KG1 (cell line): ENCODE measurements at regions not wholly inside any gene's neighbourhood (a gene's known extent, or its start where the extent isn't known, plus 50 kb on each side); places are given as distances from the start of the nearest gene placed in this dataset.

Source experiments
- DNase-seq: peaks from one replicate; lab custom pipeline; 2025; lab: John Stamatoyannopoulos, UW

DNA sequence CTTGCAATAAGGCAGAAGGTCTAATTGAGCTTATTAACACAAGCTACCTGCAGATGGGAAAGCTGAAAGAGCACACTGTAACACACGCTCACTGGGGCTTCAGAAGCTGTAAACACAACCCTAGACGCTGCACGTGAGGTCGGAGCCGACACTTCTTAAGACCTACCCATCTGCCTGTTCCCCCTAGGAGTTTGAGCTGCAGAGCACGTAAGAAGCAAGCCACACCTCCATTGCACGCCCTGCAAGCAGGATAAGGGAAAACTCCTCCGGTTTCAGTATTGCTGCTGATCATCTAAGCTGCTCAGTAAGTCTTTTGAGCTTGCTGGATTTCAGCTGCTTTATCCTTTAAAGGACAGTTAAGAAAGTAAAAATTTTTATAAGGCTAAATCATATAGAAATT is 244.0 kb upstream of the ZWINT start:
- DNase-seq, result no peak

DNA sequence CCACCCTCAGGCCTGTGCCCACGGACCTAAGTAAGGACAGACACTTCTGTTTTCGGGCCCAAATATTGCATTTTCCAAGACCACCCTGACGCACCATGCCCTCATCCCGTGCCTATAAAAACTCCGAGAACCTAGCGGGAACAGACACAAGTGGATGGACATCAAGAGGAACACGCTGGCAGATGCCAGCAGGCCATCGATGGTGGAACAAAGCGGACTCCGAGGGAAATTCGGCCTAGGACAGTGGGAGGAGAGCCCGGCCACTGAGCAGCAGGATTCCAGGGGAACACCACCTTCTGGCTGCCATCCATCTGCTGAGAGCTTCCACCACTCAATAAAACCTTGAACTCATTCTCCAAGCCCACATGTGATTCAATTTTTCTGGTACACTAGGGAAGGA is 243.6 kb upstream of the ZWINT start:
- DNase-seq, result no peak

DNA sequence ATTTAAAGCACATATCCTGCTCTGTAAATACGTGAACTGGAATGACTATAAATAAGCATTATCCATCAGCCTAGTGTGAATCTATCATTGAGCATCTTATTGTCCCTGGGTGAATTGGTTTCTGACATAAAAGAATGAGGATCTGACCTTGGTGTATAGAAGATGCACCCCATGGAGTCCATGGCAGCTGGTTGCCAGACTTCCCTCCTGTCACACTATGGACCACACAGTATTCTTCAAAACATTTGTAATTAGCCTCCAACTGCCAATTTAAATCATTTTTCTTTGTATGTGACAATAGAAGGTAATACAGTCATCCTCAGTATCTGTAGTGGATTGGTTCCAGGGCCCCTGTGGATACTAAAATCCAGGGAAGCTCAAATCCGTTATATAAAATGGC is 238.1 kb upstream of the ZWINT start:
- DNase-seq, result no peak

DNA sequence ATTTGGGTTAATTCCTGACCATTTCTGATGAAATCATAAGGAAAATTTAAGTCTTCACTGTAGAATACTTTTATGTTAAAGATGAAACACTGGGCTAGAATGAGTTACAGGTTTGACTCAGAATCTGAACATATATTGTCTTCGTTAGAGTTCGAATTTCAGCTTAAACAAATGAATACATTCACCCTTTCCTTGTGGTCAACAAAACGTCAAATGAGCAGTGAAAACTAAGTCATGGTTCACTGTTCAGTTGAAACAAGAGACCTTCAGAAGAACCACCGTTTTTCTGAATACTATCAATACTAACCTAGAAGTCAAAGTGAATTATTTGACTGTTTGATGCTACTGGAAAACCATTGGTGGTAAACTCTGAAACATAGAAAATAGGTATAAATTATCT is 235.2 kb upstream of the ZWINT start:
- no peak for DNase-seq

DNA sequence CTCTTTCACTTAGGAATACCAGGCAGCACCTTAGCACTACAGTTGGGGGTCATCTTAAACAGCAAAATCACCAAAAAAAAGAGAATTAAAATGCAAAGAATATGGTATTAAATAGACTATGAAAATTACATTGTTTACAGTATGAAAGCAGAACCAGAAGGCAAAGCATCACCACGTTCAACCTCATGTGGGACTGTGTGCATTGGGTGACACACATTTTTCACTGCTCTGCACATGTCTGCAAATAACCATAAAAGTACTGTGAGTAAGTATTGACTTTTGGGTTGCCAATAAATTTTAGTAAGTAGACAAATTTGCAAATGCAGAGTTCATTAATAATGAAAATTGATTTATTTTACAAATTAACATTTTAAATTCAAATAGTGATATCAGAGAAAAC is 232.1 kb upstream of the ZWINT start:
- DNase-seq, result no peak

DNA sequence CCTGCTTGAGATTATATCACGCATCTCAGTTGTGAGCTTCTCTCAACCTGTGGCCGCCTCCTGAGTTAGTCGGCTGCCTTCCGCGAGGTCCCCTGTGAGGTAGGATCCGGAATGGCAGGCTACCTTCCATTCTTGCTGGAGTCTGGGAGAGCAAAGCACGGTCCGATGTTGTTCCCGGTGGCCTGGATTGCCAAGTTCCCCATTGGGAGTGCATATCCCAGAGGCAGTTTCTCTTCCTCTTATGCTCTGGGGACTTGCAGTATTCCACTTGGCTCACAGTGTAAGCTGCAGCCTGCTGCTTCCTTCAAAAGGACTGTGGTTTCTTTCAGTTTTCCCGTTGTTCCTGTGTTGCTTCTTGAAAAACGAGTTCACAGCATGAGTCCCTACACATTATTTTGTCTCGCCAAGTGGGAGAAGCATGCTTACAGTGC is 225.4 kb upstream of the ZWINT start:
- no peak for DNase-seq

DNA sequence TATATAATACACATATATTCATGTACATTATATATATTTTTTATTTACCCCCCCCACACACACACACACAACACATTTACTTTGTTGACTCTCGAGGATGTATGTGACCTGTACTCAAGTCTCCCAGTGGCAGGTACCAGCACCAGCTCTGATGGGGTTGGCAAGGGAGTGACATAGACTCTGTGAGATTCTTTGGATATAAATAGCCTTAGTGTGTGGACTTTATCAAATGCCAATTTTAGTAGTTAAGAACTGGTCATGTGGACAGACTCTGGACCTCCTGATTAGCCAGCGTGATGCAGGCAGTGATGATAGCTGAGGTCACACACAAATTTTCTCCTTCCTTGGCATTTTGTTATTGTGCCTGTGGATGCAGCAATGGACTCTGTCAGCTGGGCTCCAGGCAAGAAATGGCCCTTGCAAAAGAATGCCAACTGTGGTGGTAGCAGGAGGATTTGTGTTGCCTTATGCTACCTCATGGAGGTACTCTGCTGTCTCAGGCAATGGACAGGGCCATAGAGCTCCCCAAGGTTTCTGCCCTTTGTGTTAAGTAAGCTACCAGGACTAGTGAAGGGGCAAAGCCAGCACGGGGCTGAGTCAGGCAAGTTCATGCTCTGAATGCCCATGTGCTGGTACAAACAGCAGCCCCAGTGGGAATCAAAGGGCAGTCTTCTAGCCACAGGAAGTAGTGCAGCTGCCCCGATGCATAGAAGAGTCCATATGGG is 224.6 kb upstream of the ZWINT start:
- DNase-seq, result no peak

DNA sequence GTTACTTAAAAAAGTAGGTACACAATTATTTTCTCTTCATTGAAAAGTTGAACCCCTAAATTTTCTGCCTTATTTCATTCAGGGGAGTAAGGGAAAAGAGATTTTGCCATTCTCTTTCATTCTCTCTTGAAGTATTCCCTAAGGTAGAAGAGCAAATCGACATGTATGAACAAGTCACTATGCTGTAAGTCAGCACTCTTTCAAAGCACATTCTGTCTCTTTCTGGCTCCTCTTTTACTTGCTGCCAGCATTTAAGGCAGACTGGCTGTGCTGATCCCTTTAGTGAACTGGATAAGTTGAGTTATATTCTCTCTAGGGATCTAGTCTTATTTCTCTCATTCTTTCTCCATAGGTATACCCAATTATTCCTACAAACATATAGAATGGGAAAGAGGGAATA is 222.3 kb upstream of the ZWINT start:
- DNase-seq, result no peak

DNA sequence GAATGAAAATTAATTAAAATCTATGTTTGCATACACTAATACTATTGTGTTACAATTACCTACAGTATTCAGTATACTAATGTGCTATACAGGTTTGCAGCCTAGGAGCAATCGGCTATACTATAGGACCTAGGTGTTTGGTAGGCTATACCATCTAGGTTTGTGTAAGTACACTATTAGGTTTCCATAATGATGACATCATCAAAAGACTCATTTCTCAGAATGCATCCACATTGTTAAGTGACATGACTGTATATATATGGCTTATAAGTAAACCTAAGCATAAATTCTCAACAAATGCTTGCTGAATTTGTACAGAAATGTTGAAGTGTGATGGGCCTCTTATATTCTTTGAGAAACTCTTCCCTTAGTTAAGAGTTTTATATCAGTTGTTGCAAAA is 206.5 kb upstream of the ZWINT start:
- DNase-seq, result no peak

DNA sequence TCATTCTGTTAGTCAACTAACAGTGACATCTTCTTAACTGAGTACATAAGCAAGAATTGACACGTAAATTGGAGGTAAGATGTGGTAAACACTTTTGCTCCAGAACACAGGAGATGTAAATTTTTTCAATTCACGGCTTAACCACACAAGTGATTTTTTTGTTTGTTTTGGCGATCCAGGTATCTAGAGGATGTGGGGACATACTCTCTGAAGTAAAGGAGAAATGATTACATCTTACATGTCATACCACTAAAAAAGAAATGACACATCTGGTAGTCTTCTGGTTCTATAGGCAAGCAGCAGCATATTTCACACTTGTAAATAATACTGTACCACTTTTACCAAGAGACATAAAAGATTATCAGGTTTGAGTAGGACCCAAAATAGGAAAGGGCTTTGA is 200.3 kb upstream of the ZWINT start:
- no peak for DNase-seq

DNA sequence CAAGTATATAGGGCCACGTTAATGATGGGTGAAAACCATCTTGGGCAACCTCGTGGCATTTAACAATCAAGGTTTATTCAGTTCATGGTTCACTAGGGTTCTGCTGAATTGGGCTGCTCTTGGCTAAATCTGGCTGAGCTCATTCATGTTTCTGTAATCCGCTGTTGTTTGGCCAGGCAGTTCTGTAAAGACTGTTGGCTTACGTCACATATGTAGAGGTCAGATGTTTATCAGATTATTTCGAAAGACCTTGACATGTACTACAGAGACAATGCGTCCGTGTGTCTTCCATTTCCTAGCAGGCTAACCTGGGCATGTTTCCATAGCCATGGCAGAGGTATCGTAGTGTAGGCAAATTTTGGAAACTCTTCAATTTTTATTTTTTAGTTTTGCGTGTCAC is 190.0 kb upstream of the ZWINT start:
- DNase-seq, result no peak

DNA sequence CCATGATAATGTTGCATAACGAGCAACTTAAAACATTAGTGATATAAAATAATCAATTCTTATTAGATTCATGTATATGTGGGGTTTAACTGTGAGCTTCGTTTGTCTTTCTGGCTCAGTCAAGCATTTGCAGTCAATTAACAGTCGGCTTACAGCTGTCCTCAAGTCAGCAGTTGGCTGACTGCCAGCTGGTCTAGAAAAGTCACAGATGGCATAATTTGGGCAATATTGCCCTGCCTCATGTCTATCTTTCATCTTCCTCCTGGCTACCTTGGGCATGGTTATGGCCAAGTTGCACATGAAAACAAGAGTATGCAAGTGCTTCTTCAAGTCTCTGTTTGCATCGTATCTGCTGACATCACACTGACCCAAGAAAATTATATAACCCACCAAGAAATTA is 186.1 kb upstream of the ZWINT start:
- DNase-seq, result no peak

DNA sequence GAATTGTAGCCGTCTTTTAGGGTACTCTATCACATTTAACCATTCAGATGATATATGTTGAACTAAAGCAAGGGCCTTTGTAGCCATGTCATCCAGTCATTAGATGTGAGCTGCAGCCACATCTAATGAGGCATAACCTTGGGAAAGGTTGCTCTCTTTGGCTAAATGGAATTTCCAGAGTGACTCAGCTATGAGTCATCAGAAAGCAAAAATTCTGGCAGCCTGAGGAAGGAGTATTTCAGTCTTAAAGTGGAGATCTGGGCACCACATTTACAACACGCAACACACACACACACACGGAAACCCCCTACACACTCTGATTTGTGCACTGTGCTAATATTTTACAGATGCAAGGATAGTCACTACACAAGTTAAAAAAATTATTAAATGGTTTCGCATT is 176.9 kb upstream of the ZWINT start:
- DNase-seq, result no peak

DNA sequence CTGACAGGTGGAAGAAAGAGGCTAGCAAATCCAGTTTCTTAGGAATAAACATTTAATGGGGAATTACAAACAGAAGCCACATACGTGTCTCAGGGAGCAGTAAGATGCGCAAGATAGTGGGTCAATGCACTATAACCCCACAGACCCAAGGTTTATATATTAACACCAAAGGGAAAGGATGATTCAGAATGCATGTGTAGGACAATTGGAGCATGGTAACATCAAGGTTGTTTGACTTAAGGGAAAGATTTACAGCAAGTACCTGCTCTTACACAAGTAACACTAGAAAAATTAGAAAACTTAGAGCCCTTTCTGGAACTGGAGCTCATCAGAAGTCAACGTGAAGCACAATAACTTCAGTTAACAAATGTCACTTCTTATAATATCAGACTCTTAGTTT is 161.1 kb upstream of the ZWINT start:
- DNase-seq, result no peak

DNA sequence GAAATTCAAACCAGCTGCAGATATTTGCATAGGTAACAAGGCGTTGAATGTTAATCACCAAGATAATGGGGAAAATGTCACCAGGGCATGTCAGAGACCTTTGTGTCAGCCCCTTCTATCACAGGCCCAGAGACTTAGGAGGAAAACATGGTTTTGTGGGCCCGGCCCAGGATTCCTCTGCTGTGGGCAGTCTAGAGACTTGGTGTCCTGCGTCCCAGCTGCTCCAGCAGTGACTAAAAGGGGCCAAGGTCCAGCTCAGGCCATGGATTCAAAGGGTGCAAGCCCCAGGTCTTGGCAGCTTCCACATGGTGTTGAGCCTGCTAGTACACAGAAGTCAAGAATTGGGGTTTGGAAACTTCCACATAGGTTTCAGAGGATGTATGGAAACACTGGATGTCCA is 147.5 kb upstream of the ZWINT start:
- DNase-seq, result no peak

DNA sequence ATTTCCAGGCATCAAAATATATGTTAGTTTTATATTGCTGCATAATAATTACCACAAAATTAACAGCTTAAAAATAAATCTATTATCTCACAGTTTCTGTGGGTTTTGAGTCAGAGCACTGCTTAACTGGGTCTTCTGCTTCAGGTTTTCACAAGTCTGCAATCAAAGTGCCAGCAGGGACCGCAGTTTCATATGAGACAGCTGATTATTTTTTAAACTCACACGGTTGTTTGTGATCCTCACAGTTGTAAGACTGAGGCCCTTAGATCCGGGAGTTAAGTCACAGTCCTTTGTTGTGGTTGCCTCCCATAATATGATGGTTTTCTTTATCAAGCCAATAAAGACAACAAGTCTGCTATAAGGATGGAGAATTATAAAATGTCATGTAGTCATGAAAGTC is 146.0 kb upstream of the ZWINT start:
- DNase-seq, result no peak

DNA sequence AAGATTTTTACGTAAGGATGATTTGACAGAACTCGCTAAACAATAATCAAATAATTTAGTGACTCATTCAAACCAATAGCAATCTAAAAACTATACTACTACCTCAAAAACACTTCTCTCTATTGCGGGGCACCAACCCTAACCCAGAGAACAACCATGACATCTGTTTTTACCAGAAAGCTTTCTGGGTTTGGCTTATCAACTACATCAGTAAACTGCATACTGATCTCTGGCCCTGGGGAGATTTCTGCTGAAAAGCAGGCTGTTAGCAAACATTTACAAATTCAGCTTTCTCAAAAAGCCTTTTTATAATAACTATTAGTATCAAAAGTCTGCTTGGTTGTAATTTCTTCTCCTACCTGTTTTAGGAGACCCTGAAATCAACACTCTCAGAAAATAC is 144.5 kb upstream of the ZWINT start:
- DNase-seq, result no peak

DNA sequence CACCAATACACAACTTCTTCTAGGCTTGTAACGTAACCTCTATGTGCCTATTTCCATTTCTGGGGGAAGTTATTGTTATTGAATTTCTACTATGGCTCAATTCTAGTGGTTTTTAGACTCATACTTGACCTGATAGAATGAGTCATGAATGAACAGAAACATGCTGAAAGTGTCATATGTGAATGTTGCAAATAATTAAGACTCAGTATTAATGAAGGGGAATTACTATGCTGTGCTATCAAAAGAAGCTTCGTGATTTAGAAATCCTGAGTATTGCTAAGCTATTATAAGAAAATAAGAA is 135.1 kb upstream of the ZWINT start:
- DNase-seq, result no peak

DNA sequence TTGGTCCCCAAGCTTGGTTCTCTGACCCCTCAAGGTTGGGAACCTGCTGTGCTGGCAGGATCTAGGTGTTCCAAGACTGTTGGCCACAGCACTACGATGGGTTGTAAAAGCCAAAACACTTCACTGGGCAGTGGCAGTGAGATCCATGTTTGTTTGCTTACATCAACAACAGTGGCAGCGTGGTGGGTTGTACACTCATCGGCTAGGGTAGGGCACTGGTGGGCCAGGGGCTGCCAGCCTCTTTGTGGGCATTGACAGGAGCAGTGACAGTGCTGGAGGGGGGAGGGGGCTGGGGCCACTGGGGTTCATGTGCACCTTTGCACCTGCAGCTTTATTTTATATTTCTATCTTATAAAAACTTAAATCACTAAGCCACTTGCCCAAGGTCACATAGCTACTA is 126.7 kb upstream of the ZWINT start:
- DNase-seq, result no peak

DNA sequence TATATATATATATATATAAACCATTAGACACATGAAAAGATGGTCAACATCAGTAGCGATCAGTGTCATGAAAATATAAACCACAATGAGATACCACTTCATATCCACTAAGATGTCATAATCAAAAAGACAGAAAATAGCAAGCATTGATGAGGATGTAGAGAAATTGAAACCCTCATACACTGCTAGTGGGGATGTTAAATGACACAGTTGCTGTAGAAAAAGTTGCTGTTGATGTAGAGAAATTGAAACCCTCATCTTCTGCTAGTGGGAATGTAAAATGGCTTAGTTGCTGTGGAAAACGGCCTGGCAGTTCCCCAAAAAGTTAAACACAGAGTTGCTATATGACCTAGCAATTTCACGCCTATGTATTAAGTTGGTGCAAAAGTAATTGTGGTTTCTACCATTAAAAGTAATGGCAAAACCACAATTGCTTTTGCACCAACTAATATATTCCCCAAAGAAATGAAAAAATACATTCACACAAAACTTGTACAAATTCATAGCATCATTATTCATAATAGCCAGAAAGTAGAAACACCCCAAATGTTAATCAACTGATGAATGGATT is 120.5 kb upstream of the ZWINT start:
- DNase-seq, result no peak

DNA sequence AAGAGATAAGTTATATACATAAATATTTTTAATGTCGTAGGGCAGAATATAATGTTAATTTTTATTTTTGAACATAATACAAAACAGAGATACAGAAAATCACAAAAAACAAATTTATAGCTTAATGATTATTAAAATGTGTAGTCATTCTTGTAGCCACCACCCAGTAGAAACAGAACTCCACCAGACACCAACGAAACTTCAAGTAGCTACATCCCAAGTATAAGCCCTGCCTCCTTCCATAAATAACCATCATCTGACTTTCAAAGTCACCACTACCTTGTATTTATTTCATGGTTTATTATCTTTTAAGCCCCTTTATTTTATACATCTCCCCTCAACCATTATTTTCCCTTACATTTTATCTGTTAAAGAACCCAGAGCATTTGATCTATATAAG is 111.9 kb upstream of the ZWINT start:
- no peak for DNase-seq

DNA sequence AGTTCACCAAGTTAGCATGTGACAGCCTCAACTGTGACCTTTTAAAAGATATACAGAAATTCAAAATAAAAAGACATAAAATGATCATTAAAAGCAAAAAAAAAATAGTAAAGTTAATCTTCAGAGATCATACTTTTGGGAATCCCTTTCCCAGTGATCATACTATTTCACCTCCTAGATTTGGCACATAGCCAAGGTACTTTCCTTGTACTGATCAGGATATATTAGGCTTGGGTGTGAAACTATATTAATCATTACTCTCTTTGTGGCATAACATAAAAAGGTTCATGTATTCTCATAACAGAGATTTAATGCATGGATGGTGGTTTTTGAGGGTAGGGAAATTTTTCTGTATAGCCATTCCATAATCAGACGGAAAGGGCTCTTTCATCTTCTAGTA is 109.6 kb upstream of the ZWINT start:
- no peak for DNase-seq

DNA sequence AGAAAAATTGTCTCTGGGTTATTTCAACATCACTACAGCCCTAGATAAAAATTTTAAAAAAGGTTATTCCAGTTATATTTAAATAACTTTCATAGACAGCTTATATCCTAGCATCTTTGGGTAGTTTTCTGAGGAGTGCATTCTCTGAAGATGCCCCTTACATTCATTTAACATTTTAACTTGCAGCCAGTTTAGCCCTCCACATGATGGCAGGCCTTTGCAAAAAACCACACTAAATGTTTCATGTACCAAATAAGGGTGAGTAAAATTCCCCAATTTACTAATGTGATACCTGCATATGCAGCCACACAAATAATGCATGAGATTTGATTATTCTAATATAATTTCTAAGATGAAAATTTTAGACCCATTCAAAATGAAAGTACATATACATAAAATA is 108.4 kb upstream of the ZWINT start:
- no peak for DNase-seq

DNA sequence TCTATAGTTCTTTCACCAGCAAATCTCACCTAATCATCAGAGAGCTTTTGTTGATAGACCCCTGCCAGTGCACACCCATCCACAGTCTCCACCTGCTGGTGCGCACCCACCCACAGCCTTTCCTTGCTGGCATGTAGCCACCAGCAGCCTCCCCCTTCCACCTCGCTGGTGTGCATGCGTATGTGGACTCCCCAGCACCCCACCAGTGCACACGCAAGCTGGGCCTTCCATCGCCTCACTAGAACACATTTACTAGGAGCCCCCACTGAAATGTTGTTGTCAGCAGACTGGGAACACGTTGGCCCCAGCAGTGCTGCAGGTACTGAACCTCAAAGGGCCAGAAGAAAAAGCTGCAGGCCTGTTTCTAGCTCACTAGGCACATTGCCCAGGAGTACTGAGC is 104.9 kb upstream of the ZWINT start:
- no peak for DNase-seq

DNA sequence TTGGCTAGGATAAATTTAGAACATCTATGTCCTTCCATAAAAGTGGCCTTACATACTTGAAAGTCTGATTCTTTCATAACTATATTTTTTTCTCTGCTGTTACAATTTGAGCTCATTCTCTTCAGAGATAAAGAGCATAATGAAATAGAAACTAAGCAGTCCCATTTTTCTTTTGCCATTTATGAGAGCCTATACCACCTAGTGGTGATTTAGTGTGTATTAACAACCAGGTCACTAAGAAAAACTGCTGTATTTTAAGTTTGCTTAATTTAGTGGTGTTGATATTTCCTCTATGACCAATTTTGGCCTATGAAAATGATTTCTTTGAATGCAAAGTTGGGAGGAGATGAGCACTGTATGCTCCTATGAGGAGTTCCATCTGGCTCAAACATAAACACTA is 88.7 kb upstream of the ZWINT start:
- no peak for DNase-seq
